ENCODE measurements at regions not wholly inside any gene's neighbourhood (a gene's known extent, or its start where the extent isn't known, plus 50 kb on each side); places are given as distances from the start of the nearest gene placed in this dataset.

DNA sequence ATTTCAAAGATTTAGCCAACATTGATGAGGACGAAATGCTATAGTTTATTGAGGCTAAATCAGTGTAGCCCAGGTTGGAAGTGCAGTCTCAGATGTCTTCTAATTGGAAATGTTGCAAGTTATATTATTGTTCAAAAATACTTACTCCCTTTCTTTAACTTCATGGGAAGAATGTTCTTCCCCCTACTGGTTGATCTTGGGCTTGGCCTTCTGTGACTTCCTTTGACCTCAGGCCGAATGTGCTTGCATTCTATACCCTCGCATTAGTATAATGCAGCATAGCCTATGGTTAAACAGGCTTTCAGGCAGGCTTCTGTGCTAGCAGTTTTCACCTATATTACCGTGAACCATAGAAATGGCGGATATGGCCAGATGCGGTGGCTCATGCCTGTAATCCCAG is 77.3 kb downstream of the RPE65 start:
- Histone ChIP-seq H3K27ac (ENCODE audit: extremely low read depth, low read depth, low read length) (no peak overlapping the region), H3K9me1 (ENCODE audit: control insufficient read depth, insufficient read depth, low read length) (no peaks in the 10 kb centered on the region), H3K27me3 (ENCODE audit: control insufficient read depth in 2 of 2, insufficient read depth in 2 of 2, low read length in 2 of 2) (peaks cover 0 to 4% of the 10 kb centered on the region in 2 experiments; a peak in 1 of 5 replicates), H2AFZ (ENCODE audit: low read depth, low read length) (no peak overlapping the region), H3K4me3 (no peak overlapping the region), H3K4me2 (ENCODE audit: insufficient read depth, low read length) (no peak overlapping the region), H3K9me3 (replicated peaks; ENCODE audit: control insufficient read depth, insufficient read depth, low read depth, low read length) (no peaks in the 10 kb centered on the region), H4K20me1 (replicated peaks; ENCODE audit: control insufficient read depth, insufficient read depth, low read length) (no peaks in the 10 kb centered on the region), H3K36me3 (ENCODE audit: control insufficient read depth, insufficient read depth, low read length) (no peaks in the 10 kb centered on the region), H3K79me2 (ENCODE audit: control insufficient read depth, insufficient read depth, low read length) (no peaks in the 10 kb centered on the region), H3K4me1 (replicated peaks in 1 of 2; ENCODE audit: control insufficient read depth in 2 of 2, insufficient read depth in 2 of 2, low read length in 2 of 2) (no peaks in the 10 kb centered on the region; a peak in 1 of 5 replicates), H3K9ac (ENCODE audit: insufficient read depth in 1 of 2, low read depth in 2 of 2, low read length in 2 of 2) (no peak overlapping the region)
- FAIRE-seq, result no peak
- DNase-seq (ENCODE audit: extremely low read depth in 1 of 4, low spot score in 3 of 4), result peak in 3 of 4 experiments; percentile 9 to 12 (median 11)
- 1% methylated on average over 6 of the region's 6 CpGs for WGBS (ENCODE audit: insufficient coverage, low coverage, missing lambda C conversion rate)
- in situ Hi-C loops (cut with MboI), result no loop called here
- ATAC-seq, result peak; percentile 55; the same call in 2 of the 3 replicates
- TF ChIP-seq, protein P1, sequence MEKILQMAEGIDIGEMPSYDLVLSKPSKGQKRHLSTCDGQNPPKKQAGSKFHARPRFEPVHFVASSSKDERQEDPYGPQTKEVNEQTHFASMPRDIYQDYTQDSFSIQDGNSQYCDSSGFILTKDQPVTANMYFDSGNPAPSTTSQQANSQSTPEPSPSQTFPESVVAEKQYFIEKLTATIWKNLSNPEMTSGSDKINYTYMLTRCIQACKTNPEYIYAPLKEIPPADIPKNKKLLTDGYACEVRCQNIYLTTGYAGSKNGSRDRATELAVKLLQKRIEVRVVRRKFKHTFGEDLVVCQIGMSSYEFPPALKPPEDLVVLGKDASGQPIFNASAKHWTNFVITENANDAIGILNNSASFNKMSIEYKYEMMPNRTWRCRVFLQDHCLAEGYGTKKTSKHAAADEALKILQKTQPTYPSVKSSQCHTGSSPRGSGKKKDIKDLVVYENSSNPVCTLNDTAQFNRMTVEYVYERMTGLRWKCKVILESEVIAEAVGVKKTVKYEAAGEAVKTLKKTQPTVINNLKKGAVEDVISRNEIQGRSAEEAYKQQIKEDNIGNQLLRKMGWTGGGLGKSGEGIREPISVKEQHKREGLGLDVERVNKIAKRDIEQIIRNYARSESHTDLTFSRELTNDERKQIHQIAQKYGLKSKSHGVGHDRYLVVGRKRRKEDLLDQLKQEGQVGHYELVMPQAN (IDR thresholded peaks at IDR 0.05; ENCODE audit: borderline replicate concordance), result no peak
- TF ChIP-seq, protein P2, sequence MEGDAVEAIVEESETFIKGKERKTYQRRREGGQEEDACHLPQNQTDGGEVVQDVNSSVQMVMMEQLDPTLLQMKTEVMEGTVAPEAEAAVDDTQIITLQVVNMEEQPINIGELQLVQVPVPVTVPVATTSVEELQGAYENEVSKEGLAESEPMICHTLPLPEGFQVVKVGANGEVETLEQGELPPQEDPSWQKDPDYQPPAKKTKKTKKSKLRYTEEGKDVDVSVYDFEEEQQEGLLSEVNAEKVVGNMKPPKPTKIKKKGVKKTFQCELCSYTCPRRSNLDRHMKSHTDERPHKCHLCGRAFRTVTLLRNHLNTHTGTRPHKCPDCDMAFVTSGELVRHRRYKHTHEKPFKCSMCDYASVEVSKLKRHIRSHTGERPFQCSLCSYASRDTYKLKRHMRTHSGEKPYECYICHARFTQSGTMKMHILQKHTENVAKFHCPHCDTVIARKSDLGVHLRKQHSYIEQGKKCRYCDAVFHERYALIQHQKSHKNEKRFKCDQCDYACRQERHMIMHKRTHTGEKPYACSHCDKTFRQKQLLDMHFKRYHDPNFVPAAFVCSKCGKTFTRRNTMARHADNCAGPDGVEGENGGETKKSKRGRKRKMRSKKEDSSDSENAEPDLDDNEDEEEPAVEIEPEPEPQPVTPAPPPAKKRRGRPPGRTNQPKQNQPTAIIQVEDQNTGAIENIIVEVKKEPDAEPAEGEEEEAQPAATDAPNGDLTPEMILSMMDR (IDR thresholded peaks at IDR 0.05 in 2 of 3, conservative IDR thresholded peaks at IDR 0.05 in 1 of 3; ENCODE audit: insufficient read depth in 2 of 3, low read depth in 1 of 3, low read length in 3 of 3), result peak in 1 of 3 experiments; percentile 15; a peak in 1 of 6 replicates
- no TSS peak for BruUV-seq (replicated peaks)
- ChIA-PET CTCF (ENCODE audit: low intra/inter-chr PET ratio) (no interaction called here), POLR2A (no interaction called here)
- intact Hi-C loops (cut with micrococcal nuclease), result no loop called here
